Activated CD8-positive, alpha-beta T cell treated with anti-CD3 and anti-CD28 coated beads for 36 hours (primary cell): ENCODE measurements at regions not wholly inside any gene's neighbourhood (a gene's known extent, or its start where the extent isn't known, plus 50 kb on each side); places are given as distances from the start of the nearest gene placed in this dataset.

Experiments used
- ATAC-seq: fragments of 200-7000 bp; cut with Tn5 transposase; one replicate; pipeline ENCODE4 v1.10.0; 2021; ENCODE audit warnings: mild to moderate bottlenecking, moderate library complexity
- CTCF ChIA-PET: fragments of 350-600 bp; sonication (Branson Sonifier 250); formaldehyde crosslinking; loops from one replicate; lab custom pipeline; 2021; ENCODE audit warnings: antibody characterized with exemption; lab: Charles Lee
- POLR2A ChIA-PET: fragments of 350-600 bp; sonication (Branson Sonifier 250); formaldehyde crosslinking; loops from one replicate; lab custom pipeline; 2021; ENCODE audit warnings: antibody characterized with exemption; lab: Charles Lee
- DNase-seq: peaks from one replicate; pipeline ENCODE4 v3.0.0-alpha.2; 2020
- H3K27ac Mint-ChIP-seq: one replicate; pipeline ENCODE4 v1.8.0; 2021; ENCODE audit warnings: mild to moderate bottlenecking, mixed read lengths
- H3K27me3 Mint-ChIP-seq: one replicate; pipeline ENCODE4 v1.8.0; 2021; ENCODE audit warnings: mixed read lengths
- H3K36me3 Mint-ChIP-seq: one replicate; pipeline ENCODE4 v1.8.0; 2021; ENCODE audit warnings: low read depth, mixed read lengths
- H3K4me1 Mint-ChIP-seq: one replicate; pipeline ENCODE4 v1.8.0; 2021; ENCODE audit warnings: low read depth, mixed read lengths
- H3K4me3 Mint-ChIP-seq: one replicate; pipeline ENCODE4 v1.8.0; 2021; ENCODE audit warnings: mild to moderate bottlenecking, moderate library complexity, mixed read lengths
- H3K9me3 Mint-ChIP-seq: one replicate; pipeline ENCODE4 v1.8.0; 2021; ENCODE audit warnings: mixed read lengths
- intact Hi-C: fragments of 100-400 bp; cut with micrococcal nuclease; formaldehyde crosslinking; loops from one replicate; pipeline ENCODE4 v1.10.0; 2022
- TF ChIP-seq, protein P1 (sequence below): fragments of 200-600 bp; IDR thresholded peaks from one replicate; pipeline ENCODE4 v1.8.0; 2022; ENCODE audit warnings: antibody characterized with exemption, mild to moderate bottlenecking

- H3K9me3 Mint-ChIP-seq, result no peaks in the 10 kb centered on the region
- ATAC-seq (no peak), DNase-seq (no peak)
- intact Hi-C loops, result no loop called here
- ChIA-PET POLR2A (no interaction called here), CTCF (no interaction called here)
- no peak overlapping the region for H3K4me3 Mint-ChIP-seq
- no peaks in the 10 kb centered on the region for H3K27me3 Mint-ChIP-seq
- TF ChIP-seq, protein P1, sequence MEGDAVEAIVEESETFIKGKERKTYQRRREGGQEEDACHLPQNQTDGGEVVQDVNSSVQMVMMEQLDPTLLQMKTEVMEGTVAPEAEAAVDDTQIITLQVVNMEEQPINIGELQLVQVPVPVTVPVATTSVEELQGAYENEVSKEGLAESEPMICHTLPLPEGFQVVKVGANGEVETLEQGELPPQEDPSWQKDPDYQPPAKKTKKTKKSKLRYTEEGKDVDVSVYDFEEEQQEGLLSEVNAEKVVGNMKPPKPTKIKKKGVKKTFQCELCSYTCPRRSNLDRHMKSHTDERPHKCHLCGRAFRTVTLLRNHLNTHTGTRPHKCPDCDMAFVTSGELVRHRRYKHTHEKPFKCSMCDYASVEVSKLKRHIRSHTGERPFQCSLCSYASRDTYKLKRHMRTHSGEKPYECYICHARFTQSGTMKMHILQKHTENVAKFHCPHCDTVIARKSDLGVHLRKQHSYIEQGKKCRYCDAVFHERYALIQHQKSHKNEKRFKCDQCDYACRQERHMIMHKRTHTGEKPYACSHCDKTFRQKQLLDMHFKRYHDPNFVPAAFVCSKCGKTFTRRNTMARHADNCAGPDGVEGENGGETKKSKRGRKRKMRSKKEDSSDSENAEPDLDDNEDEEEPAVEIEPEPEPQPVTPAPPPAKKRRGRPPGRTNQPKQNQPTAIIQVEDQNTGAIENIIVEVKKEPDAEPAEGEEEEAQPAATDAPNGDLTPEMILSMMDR, result no peak
- H3K36me3 Mint-ChIP-seq, result no peaks in the 10 kb centered on the region
- H3K27ac Mint-ChIP-seq, result no peak overlapping the region
- H3K4me1 Mint-ChIP-seq, result no peaks in the 10 kb centered on the region
Measured at GRCh38 chr16:85221771-85222154, 109.5 kb upstream of the CIBAR2 start.

- Mint-ChIP-seq H3K27ac (no peak overlapping the region), H3K36me3 (no peaks in the 10 kb centered on the region), H3K9me3 (no peaks in the 10 kb centered on the region), H3K4me1 (no peaks in the 10 kb centered on the region), H3K27me3 (no peaks in the 10 kb centered on the region), H3K4me3 (no peak overlapping the region)
- TF ChIP-seq, protein P1, result no peak
- POLR2A ChIA-PET, result no interaction called here
- intact Hi-C loops, result no loop called here
- CTCF ChIA-PET, result no interaction called here
- DNase-seq (no peak), ATAC-seq (no peak)
Measured at GRCh38 chr16:85222155-85222863, 110.0 kb upstream of the CIBAR2 start.

DNA sequence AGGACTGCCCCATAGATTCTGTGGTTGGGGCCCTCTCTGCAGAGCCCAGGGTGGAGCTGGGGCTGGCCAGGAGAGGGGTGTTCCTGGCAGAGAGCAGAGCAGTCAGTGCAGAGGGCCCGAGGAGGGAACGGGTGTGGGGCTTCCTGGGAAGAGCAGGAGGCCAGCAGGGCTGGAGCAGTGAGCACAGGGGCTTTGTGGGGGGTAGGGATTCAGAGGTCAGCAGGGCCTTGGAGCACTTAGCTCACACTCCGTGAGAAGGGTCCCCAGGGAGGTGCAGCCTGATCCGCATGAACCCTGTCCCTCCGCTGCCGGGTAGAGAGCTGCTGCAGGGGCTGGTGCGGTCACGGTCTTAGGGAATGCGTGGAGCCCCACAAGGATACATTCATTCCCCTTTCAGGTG is 113.0 kb upstream of the CIBAR2 start:
- Mint-ChIP-seq H3K27ac (no peak overlapping the region), H3K4me3 (no peak overlapping the region), H3K9me3 (no peaks in the 10 kb centered on the region), H3K36me3 (no peaks in the 10 kb centered on the region), H3K27me3 (no peaks in the 10 kb centered on the region), H3K4me1 (no peaks in the 10 kb centered on the region)
- ATAC-seq, result no peak
- TF ChIP-seq, protein P1, result no peak
- ChIA-PET POLR2A (no interaction called here), CTCF (interaction anchor here (0.8 to 1.7 kb wide), 3 partner anchors 20 to 72 kb away, joined by 3 to 5 read pairs (median 3); no protein-coding TSS in a partner anchor)
- DNase-seq, result no peak
- intact Hi-C loops, result no loop called here

DNA sequence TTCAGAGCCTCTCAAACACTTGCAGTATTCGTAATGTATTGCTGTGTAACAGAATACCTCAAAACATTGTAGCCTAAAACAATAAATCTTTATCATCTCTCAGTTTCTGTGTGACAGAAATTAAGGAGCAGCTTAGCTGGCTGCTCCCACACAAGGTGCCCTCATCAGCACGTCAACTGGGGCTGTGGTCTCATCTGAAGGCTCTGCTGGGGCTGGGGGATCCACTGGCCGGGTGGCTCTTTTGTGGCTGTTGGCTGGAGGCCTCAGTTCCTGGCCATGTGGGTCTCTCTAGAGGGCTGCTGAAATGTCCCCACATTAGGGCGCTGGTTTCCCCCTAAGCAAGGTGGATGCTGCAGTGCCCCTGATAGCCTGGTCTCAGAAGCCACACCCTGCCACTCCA is 113.4 kb upstream of the CIBAR2 start:
- Mint-ChIP-seq H3K4me1 (no peaks in the 10 kb centered on the region), H3K27ac (no peak overlapping the region), H3K36me3 (no peaks in the 10 kb centered on the region), H3K4me3 (no peak overlapping the region), H3K27me3 (no peaks in the 10 kb centered on the region), H3K9me3 (no peaks in the 10 kb centered on the region)
- TF ChIP-seq, protein P1, result no peak
- ATAC-seq (no peak), DNase-seq (no peak)
- intact Hi-C loops, result no loop called here
- ChIA-PET POLR2A (no interaction called here), CTCF (interaction anchor here (1.7 kb wide), 1 partner anchor 19 kb away, joined by 5 read pairs; no protein-coding TSS in a partner anchor)

DNA sequence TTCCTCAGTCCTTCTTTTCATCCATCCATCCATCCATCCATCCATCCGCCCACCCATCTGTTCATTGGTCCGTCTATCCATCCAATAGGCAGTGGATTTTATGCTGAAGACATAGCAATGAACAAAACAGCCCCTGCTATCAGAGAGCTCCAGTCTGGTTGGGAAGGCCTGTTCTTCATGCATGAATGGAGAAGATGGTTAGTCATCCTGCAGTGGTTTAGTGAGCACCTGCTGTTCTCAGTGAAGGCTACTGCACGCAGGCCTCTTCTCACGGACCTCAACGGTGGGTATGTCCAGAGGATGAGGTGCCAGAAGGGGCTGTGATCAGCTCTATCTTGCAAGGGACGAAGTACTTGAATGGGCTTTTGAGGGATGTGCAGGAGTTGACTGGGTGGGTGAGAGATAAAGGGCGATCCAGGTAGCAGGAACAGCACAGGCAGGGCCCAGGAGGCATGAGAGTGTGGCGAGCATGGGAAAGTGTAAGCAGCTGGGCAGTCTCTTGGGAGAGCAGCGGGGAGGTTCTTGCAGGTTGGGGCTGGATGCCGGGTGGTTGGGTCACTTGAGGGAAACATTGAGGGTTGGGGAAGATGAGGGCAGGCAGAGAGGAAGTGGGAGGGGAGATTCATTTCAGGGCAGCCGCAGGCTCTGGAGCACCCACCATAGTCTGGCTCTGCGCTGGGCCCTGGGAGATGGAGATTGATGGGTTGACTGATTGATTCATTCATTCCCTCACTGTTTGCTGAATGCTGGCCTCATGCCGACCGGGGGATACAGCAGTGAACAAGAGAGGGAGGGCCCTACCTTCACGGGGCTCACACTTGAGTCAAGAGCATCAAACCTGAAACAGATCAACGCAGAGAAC is 115.0 kb upstream of the CIBAR2 start:
- POLR2A ChIA-PET, result no interaction called here
- TF ChIP-seq, protein P1, result no peak
- Mint-ChIP-seq H3K9me3 (no peaks in the 10 kb centered on the region), H3K27ac (no peak overlapping the region), H3K4me3 (no peak overlapping the region), H3K36me3 (no peaks in the 10 kb centered on the region), H3K27me3 (no peaks in the 10 kb centered on the region), H3K4me1 (no peaks in the 10 kb centered on the region)
- CTCF ChIA-PET, result no interaction called here
- no peak for ATAC-seq
- no peak for DNase-seq
- intact Hi-C loops, result no loop called here
